HG02642 (cell line): ENCODE measurements at regions not wholly inside any gene's neighbourhood (a gene's known extent, or its start where the extent isn't known, plus 50 kb on each side); places are given as distances from the start of the nearest gene placed in this dataset.

Source experiments
- ATAC-seq: cut with Tn5 transposase; IDR thresholded peaks from one replicate; pipeline ENCODE4 v1.9.1; 2021; ENCODE audit warnings: mild to moderate bottlenecking; ENCODE audit not compliant: unreplicated experiment, poor library complexity

- peak; percentile 95 for ATAC-seq
These were observed 51.7 kb upstream of the NUP160 start for GRCh38 chr11:47899801-47900200.
